SK-N-SH (cell line): ENCODE measurements at regions not wholly inside any gene's neighbourhood (a gene's known extent, or its start where the extent isn't known, plus 50 kb on each side); places are given as distances from the start of the nearest gene placed in this dataset.
"Not testable (repeated sequence)": the region's sequence is repeated elsewhere in the genome, so short reads cannot be mapped to it uniquely, and the experiment has no call there.

Experiments used
- CTCF ChIA-PET: fragments of 300-600, 350-600 bp; formaldehyde crosslinking; extraction: SDS; loops from one replicate; lab custom pipeline; 2021; lab: Yijun Ruan, JAX
- POLR2A ChIA-PET: fragments of 350-600 bp; sonication (Branson Sonifier 250); formaldehyde crosslinking; extraction: SDS; loops from one replicate; lab custom pipeline; 2020; ENCODE audit warnings: antibody characterized with exemption, inconsistent platforms; lab: Yijun Ruan, JAX
- DNase-seq: peaks from one replicate; pipeline ENCODE4 v3.0.0; 2012
- H2AFZ ChIP-seq: fragments of 200-600 bp; sonication (generic); 2 replicates; pipeline ENCODE4 v1.8.1; 2016; ENCODE audit warnings: antibody characterized with exemption, mild to moderate bottlenecking, low read depth
- H3F3A ChIP-seq: fragments of 200-600 bp; sonication (generic); replicated peaks from 2 replicates; pipeline ENCODE3; 2016; ENCODE audit warnings: antibody characterized with exemption, mild to moderate bottlenecking; ENCODE audit not compliant: insufficient read depth
- H3K27ac ChIP-seq, 2 experiments: fragments of 200-500 bp in 1 of 2; fragments of 200-600 bp in 1 of 2; sonication (Bioruptor generic) in 1 of 2; sonication (generic), shearing (Covaris generic) in 1 of 2; 2 replicates each; pipeline versions ENCODE4 v1.5.1 to v1.6.1; 2014 to 2016; ENCODE audit warnings: low read depth in 2 of 2, inconsistent platforms in 1 of 2, low read length in 1 of 2, mild to moderate bottlenecking in 1 of 2, mixed read lengths in 1 of 2
- H3K27me3 ChIP-seq: fragments of 200-600 bp; sonication (generic), shearing (Covaris generic); 2 replicates; pipeline ENCODE4 v1.6.1; 2016; ENCODE audit warnings: mixed run types; ENCODE audit not compliant: insufficient read depth
- H3K36me3 ChIP-seq, 2 experiments: fragments of 200-500 bp in 1 of 2; fragments of 200-600 bp in 1 of 2; sonication (Bioruptor generic) in 1 of 2; sonication (generic) in 1 of 2; replicated peaks in 1 of 2; 2 replicates each; pipeline versions ENCODE3 to v1.5.1; 2014 to 2016; ENCODE audit warnings: low read length in 1 of 2, mild to moderate bottlenecking in 1 of 2; ENCODE audit not compliant: insufficient read depth in 2 of 2, control insufficient read depth in 1 of 2
- H3K4me1 ChIP-seq, 2 experiments: fragments of 200-500 bp in 1 of 2; fragments of 200-600 bp in 1 of 2; sonication (Bioruptor generic) in 1 of 2; sonication (generic), shearing (Covaris generic) in 1 of 2; 2 replicates each; pipeline versions ENCODE4 v1.5.1 to v1.6.1; 2014 to 2016; ENCODE audit warnings: low read depth in 1 of 2, low read length in 1 of 2, mixed run types in 1 of 2; ENCODE audit not compliant: insufficient read depth in 2 of 2, control insufficient read depth in 1 of 2
- H3K4me2 ChIP-seq: fragments of 200-600 bp; sonication (generic), shearing (Covaris generic); 2 replicates; pipeline ENCODE4 v1.6.1; 2017; ENCODE audit warnings: mixed run types
- H3K4me3 ChIP-seq, 2 experiments: fragments of 200-500 bp in 1 of 2; fragments of 200-600 bp in 1 of 2; sonication (Bioruptor generic) in 1 of 2; sonication (generic), shearing (Covaris generic) in 1 of 2; 2 replicates each; pipeline versions ENCODE4 v1.5.1 to v1.8.1; 2014 to 2016; ENCODE audit warnings: low read depth in 2 of 2, inconsistent platforms in 1 of 2, low read length in 1 of 2, mild to moderate bottlenecking in 1 of 2, mixed read lengths in 1 of 2, moderate library complexity in 1 of 2
- H3K79me2 ChIP-seq: fragments of 200-600 bp; sonication (generic); 2 replicates; pipeline ENCODE4 v1.8.1; 2017; ENCODE audit warnings: mild to moderate bottlenecking; ENCODE audit not compliant: insufficient read depth
- H3K9ac ChIP-seq: fragments of 200-600 bp; sonication (generic); 2 replicates; pipeline ENCODE4 v1.6.1; 2017; ENCODE audit warnings: mixed run types
- H3K9me2 ChIP-seq: fragments of 200-600 bp; sonication (generic); 2 replicates; pipeline ENCODE4 v1.6.1; 2017; ENCODE audit warnings: mixed run types
- H3K9me3 ChIP-seq: fragments of 200-600 bp; sonication (generic); 2 replicates; pipeline ENCODE4 v1.6.1; 2017; ENCODE audit warnings: mixed run types, mild to moderate bottlenecking, moderate library complexity
- H4K20me1 ChIP-seq: fragments of 200-600 bp; sonication (generic); 2 replicates; pipeline ENCODE4 v1.6.1; 2017; ENCODE audit warnings: mild to moderate bottlenecking, mixed run types; ENCODE audit not compliant: insufficient read depth
- FOSL2 ChIP-seq: IDR thresholded peaks from 2 replicates; pipeline ENCODE4 v1.4.0; 2012; ENCODE audit warnings: low read depth, mild to moderate bottlenecking, moderate library complexity, borderline replicate concordance
- JUND ChIP-seq: IDR thresholded peaks from 2 replicates; pipeline ENCODE4 v1.4.0; 2012
- PBX3 ChIP-seq: IDR thresholded peaks from 2 replicates; pipeline ENCODE4; 2012
- TCF12 ChIP-seq: IDR thresholded peaks from 2 replicates; pipeline ENCODE4 v1.4.0; 2012
- WGBS: methylation state at CpG from one replicate; pipeline ENCODE4 v1.1.6; 2017; ENCODE audit warnings: low lambda C conversion rate; 5-methylcytosine and 5-hydroxymethylcytosine counted together

GRCh38 chr16:29604631-29605549 is 58.2 kb upstream of the SPN start:
- TF ChIP-seq TCF12 (peak; percentile 35; the same call in 1 of the 2 replicates), FOSL2 (peak; percentile 57; the same call in 1 of the 2 replicates), JUND (peak; percentile 31; the same call in 1 of the 2 replicates), PBX3 (peak; percentile 35; the same call in 1 of the 2 replicates)
- Histone ChIP-seq H4K20me1 (peaks cover 24% of the 10 kb centered on the region; the same call in 1 of the 2 replicates), H3K4me2 (peak overlapping the region; percentile 63), H3K27ac (peak overlapping the region in 1 of 2 experiments; percentile 60; a peak in 3 of 4 replicates), H3K79me2 (peaks cover 90% of the 10 kb centered on the region), H3K4me1 (peaks cover 9 to 22% of the 10 kb centered on the region in 2 experiments; a peak in 2 of 4 replicates)
- H3K9me2 ChIP-seq, H3F3A ChIP-seq, H3K27me3 ChIP-seq, CTCF ChIA-PET, H3K36me3 ChIP-seq, POLR2A ChIA-PET, H3K9me3 ChIP-seq, H2AFZ ChIP-seq, H3K9ac ChIP-seq, H3K4me3 ChIP-seq: not testable (repeated sequence)
- 75% methylated on average over 20 of the region's 21 CpGs for WGBS
- peak; percentile 5 for DNase-seq

GRCh38 chr16:29605593-29606205 is 57.3 kb upstream of the SPN start:
- Histone ChIP-seq H3K79me2 (peaks cover 90% of the 10 kb centered on the region), H3K27ac (peak overlapping the region in 1 of 2 experiments; percentile 60; a peak in 1 of 4 replicates), H3K4me1 (peaks cover 9 to 15% of the 10 kb centered on the region in 2 experiments; a peak in 2 of 4 replicates), H4K20me1 (peaks cover 27% of the 10 kb centered on the region; the same call in 1 of the 2 replicates)
- H3K9me2 ChIP-seq, H3K9ac ChIP-seq, H2AFZ ChIP-seq, H3F3A ChIP-seq, H3K36me3 ChIP-seq, H3K9me3 ChIP-seq, CTCF ChIA-PET, H3K27me3 ChIP-seq, H3K4me2 ChIP-seq, H3K4me3 ChIP-seq, POLR2A ChIA-PET: not testable (repeated sequence)
- peak; percentile 1 for DNase-seq
- WGBS = 100% methylated on average over 4 of the region's 16 CpGs

- H4K20me1 ChIP-seq = peaks cover 25% of the 10 kb centered on the region; the same call in 1 of the 2 replicates
- POLR2A ChIA-PET, H3K9me3 ChIP-seq, H3K36me3 ChIP-seq, H3K4me3 ChIP-seq, H3F3A ChIP-seq, H2AFZ ChIP-seq, H3K9ac ChIP-seq, H3K27ac ChIP-seq, H3K4me2 ChIP-seq, H3K27me3 ChIP-seq, H3K9me2 ChIP-seq, CTCF ChIA-PET: not testable (repeated sequence)
- peaks cover 9 to 18% of the 10 kb centered on the region in 2 experiments; a peak in 2 of 4 replicates for H3K4me1 ChIP-seq
- H3K79me2 ChIP-seq = peaks cover 88% of the 10 kb centered on the region
- DNase-seq = peak; percentile 2
- WGBS = 90% methylated on average over 8 of the region's 26 CpGs
Measured at GRCh38 chr16:29606669-29607427, 56.2 kb upstream of the SPN start.
